HEK293 (cell line): ENCODE measurements at regions not wholly inside any gene's neighbourhood (a gene's known extent, or its start where the extent isn't known, plus 50 kb on each side); places are given as distances from the start of the nearest gene placed in this dataset.

Experiments used
- CTCF ChIA-PET: fragments of 350-600 bp; formaldehyde crosslinking; extraction: SDS; loops from one replicate; lab custom pipeline; 2021; ENCODE audit warnings: antibody characterized with exemption; lab: Yijun Ruan, JAX
- POLR2A ChIA-PET: fragments of 300-600 bp; formaldehyde crosslinking; extraction: SDS; loops from one replicate; lab custom pipeline; 2020; ENCODE audit warnings: antibody characterized with exemption, inconsistent platforms; lab: Yijun Ruan, JAX
- H3K27ac ChIP-seq: fragments of 200-500 bp; sonication (Bioruptor generic); 2 replicates; pipeline ENCODE4 v1.5.1; 2014; ENCODE audit warnings: low read depth, low read length, control low read depth, inconsistent platforms; ENCODE audit errors: extremely low read depth
- H3K36me3 ChIP-seq, 2 experiments: fragments of 200-500 bp in 1 of 2; sonication (Bioruptor generic) in 1 of 2; 1 replicate in 1 of 2; 2 replicates in 1 of 2; pipeline ENCODE4 v1.5.1; 2014 to 2017; ENCODE audit warnings: inconsistent platforms in 2 of 2, low read length in 2 of 2; ENCODE audit not compliant: control insufficient read depth in 2 of 2, insufficient read depth in 1 of 2
- H3K4me1 ChIP-seq: fragments of 200-500 bp; sonication (Bioruptor generic); 2 replicates; pipeline ENCODE4 v1.5.1; 2014; ENCODE audit warnings: mild to moderate bottlenecking, low read length, inconsistent platforms; ENCODE audit not compliant: control insufficient read depth, insufficient read depth
- H3K4me3 ChIP-seq: 2 replicates; pipeline ENCODE4 v1.5.1; 2011; ENCODE audit warnings: low read depth, mild to moderate bottlenecking, control low read depth, low read length, moderate library complexity
- H3K9me3 ChIP-seq: fragments of 200-500 bp; sonication (Bioruptor generic); 2 replicates; pipeline ENCODE4 v1.5.1; 2014; ENCODE audit warnings: low read depth, low read length, inconsistent platforms; ENCODE audit not compliant: control insufficient read depth, insufficient read depth
- AEBP2 ChIP-seq: fragments of 450-650 bp; formaldehyde crosslinking; IDR thresholded peaks from 2 replicates; pipeline ENCODE4 v1.5.1; 2016; ENCODE audit warnings: missing biosample characterization, missing genetic modification characterization, borderline replicate concordance
- ATF2 ChIP-seq: fragments of 450-650 bp; formaldehyde crosslinking; IDR thresholded peaks from 2 replicates; pipeline ENCODE4 v1.5.1; 2016; ENCODE audit warnings: missing biosample characterization, missing genetic modification characterization, low read depth
- HOXD13 ChIP-seq: sonication (generic); formaldehyde crosslinking; IDR thresholded peaks from 2 replicates; pipeline ENCODE4 v1.8.0; 2022; ENCODE audit warnings: missing genetic modification reagents, borderline replicate concordance
- KLF9 ChIP-seq: fragments of 450-650 bp; formaldehyde crosslinking; IDR thresholded peaks from 2 replicates; pipeline ENCODE4 v1.5.1; 2016; ENCODE audit warnings: missing biosample characterization, missing genetic modification characterization, low read depth
- OVOL3 ChIP-seq: fragments of 450-650 bp; formaldehyde crosslinking; IDR thresholded peaks from 2 replicates; pipeline ENCODE4 v1.5.1; 2016; ENCODE audit warnings: missing biosample characterization, missing genetic modification characterization
- PRDM1 ChIP-seq: fragments of 450-650 bp; formaldehyde crosslinking; IDR thresholded peaks from 2 replicates; pipeline ENCODE4; 2016; ENCODE audit warnings: missing biosample characterization, missing genetic modification characterization
- TCF7L2 ChIP-seq: IDR thresholded peaks from 2 replicates; pipeline ENCODE4 v1.6.1; 2011; ENCODE audit warnings: low read depth, mild to moderate bottlenecking, inconsistent platforms, low read length, moderate library complexity, borderline replicate concordance
- YY1 ChIP-seq: fragments of 450-650 bp; formaldehyde crosslinking; IDR thresholded peaks from 2 replicates; pipeline ENCODE4 v1.5.1; 2018; ENCODE audit warnings: missing biosample characterization, missing genetic modification characterization
- ZBTB48 ChIP-seq: fragments of 450-650 bp; formaldehyde crosslinking; IDR thresholded peaks from 2 replicates; pipeline ENCODE4 v1.5.1; 2016; ENCODE audit warnings: missing biosample characterization, missing genetic modification characterization
- ZNF133 ChIP-seq: fragments of 450-650 bp; formaldehyde crosslinking; IDR thresholded peaks from 2 replicates; pipeline ENCODE4 v1.5.1; 2016; ENCODE audit warnings: missing biosample characterization, missing genetic modification characterization
- ZNF138 ChIP-seq: fragments of 450-650 bp; formaldehyde crosslinking; IDR thresholded peaks from 2 replicates; pipeline ENCODE4 v1.5.1; 2016; ENCODE audit warnings: missing biosample characterization, missing genetic modification characterization, borderline replicate concordance
- ZNF169 ChIP-seq: fragments of 450-650 bp; formaldehyde crosslinking; IDR thresholded peaks from 2 replicates; pipeline ENCODE4 v1.5.1; 2016; ENCODE audit warnings: missing biosample characterization, missing genetic modification characterization
- ZNF324 ChIP-seq: fragments of 450-650 bp; formaldehyde crosslinking; IDR thresholded peaks from 2 replicates; pipeline ENCODE4 v1.5.1; 2016; ENCODE audit warnings: missing biosample characterization, missing genetic modification characterization
- ZNF561 ChIP-seq: fragments of 450-650 bp; IDR thresholded peaks from 2 replicates; pipeline ENCODE4 v1.5.1; 2018; ENCODE audit warnings: missing biosample characterization, missing genetic modification characterization, borderline replicate concordance
- ZNF629 ChIP-seq: fragments of 450-650 bp; formaldehyde crosslinking; IDR thresholded peaks from 2 replicates; pipeline ENCODE4 v1.5.1; 2017; ENCODE audit warnings: missing biosample characterization, missing genetic modification characterization
- ZNF677 ChIP-seq: fragments of 450-650 bp; IDR thresholded peaks from 2 replicates; pipeline ENCODE4 v1.5.0; 2018; ENCODE audit warnings: missing biosample characterization, mild to moderate bottlenecking, missing genetic modification characterization, moderate library complexity
- TF ChIP-seq, protein P1 (sequence below): fragments of 450-650 bp; formaldehyde crosslinking; IDR thresholded peaks from 2 replicates; pipeline ENCODE4 v1.5.1; 2017; ENCODE audit warnings: missing biosample characterization, missing genetic modification characterization
- TF ChIP-seq, protein P2 (sequence below): fragments of 450-650 bp; formaldehyde crosslinking; conservative IDR thresholded peaks from 2 replicates; pipeline ENCODE4 v1.5.1; 2016; ENCODE audit warnings: low read depth, missing biosample characterization, missing genetic modification characterization

DNA sequence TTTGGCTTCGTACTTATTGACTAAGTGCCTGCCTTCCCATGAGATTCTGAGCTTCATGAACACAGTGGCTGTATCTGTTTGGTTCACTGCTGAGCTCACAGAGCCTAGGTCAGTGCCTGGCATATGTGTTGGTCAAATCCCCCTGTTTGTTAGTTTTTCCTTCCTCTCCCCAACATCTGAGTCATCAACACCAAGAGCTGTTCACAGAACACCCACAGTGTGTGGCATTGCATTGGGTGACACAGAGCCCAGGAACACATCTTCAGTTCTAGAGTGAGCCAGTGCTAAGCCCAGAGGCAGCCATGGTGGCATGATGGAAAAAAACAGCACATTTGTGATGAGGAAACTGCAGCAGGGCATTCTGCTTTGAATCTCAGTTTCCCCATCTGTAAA lies 294.6 kb downstream of the SEC61B start:
- TF ChIP-seq, protein P1, sequence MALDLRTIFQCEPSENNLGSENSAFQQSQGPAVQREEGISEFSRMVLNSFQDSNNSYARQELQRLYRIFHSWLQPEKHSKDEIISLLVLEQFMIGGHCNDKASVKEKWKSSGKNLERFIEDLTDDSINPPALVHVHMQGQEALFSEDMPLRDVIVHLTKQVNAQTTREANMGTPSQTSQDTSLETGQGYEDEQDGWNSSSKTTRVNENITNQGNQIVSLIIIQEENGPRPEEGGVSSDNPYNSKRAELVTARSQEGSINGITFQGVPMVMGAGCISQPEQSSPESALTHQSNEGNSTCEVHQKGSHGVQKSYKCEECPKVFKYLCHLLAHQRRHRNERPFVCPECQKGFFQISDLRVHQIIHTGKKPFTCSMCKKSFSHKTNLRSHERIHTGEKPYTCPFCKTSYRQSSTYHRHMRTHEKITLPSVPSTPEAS (tag by site-specific recombination) = no peak
- TF ChIP-seq OVOL3 (tag by site-specific recombination) (no peak), KLF9 (tag by site-specific recombination) (no peak), ZNF133 (tag by site-specific recombination) (no peak), AEBP2 (tag by site-specific recombination) (no peak), ATF2 (tag by site-specific recombination) (no peak), TCF7L2 (no peak), ZBTB48 (tag by site-specific recombination) (no peak)
- H3K27ac ChIP-seq = no peak overlapping the region
- no peaks in the 10 kb centered on the region for H3K36me3 ChIP-seq
- ChIA-PET POLR2A (no interaction called here), CTCF (interaction anchor here (0.6 to 1.0 kb wide), 2 partner anchors 12 to 807 kb away, joined by 3 read pairs; no protein-coding TSS in a partner anchor)
- H3K4me1 ChIP-seq = no peaks in the 10 kb centered on the region
- no peaks in the 10 kb centered on the region for H3K9me3 ChIP-seq
- H3K4me3 ChIP-seq = no peak overlapping the region

DNA sequence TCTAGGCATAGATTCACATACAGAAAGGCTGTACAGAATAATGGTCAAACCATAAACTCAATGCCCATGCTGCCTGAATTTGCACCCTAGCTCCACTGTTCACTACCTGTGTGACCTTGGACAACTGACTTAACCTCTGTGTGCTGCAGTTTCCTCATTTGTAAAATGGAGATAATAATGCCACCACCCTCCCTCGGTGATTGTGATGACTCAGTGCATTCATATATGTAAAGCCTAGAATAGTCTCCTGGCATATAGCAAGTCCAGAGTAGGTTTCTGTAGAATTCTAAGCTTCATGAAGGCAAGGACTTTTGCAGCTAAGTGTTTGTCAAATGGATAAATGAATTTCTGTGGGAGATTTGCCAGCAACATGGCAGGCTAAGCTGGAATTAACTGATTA lies 297.8 kb upstream of the NR4A3 start:
- no peaks in the 10 kb centered on the region for H3K36me3 ChIP-seq
- CTCF ChIA-PET = no interaction called here
- no peak overlapping the region for H3K27ac ChIP-seq
- no peak overlapping the region for H3K4me3 ChIP-seq
- POLR2A ChIA-PET = interaction anchor here (0.6 kb wide), 1 partner anchor 69 kb away, joined by 3 read pairs; no protein-coding TSS in a partner anchor
- no peaks in the 10 kb centered on the region for H3K9me3 ChIP-seq
- H3K4me1 ChIP-seq = no peaks in the 10 kb centered on the region
- TF ChIP-seq ZNF324 (tag by site-specific recombination) = no peak
- TF ChIP-seq ZNF138 (tag by site-specific recombination) = no peak
- no peak for TF ChIP-seq HOXD13
- TF ChIP-seq YY1 (tag by site-specific recombination) = no peak
- no peak for TF ChIP-seq ZNF677 (tag by site-specific recombination)
- TF ChIP-seq ZNF169 = no peak
- TF ChIP-seq ZNF629 (tag by site-specific recombination) = no peak
- TF ChIP-seq PRDM1 (tag by site-specific recombination) = no peak
- TF ChIP-seq, protein P2, sequence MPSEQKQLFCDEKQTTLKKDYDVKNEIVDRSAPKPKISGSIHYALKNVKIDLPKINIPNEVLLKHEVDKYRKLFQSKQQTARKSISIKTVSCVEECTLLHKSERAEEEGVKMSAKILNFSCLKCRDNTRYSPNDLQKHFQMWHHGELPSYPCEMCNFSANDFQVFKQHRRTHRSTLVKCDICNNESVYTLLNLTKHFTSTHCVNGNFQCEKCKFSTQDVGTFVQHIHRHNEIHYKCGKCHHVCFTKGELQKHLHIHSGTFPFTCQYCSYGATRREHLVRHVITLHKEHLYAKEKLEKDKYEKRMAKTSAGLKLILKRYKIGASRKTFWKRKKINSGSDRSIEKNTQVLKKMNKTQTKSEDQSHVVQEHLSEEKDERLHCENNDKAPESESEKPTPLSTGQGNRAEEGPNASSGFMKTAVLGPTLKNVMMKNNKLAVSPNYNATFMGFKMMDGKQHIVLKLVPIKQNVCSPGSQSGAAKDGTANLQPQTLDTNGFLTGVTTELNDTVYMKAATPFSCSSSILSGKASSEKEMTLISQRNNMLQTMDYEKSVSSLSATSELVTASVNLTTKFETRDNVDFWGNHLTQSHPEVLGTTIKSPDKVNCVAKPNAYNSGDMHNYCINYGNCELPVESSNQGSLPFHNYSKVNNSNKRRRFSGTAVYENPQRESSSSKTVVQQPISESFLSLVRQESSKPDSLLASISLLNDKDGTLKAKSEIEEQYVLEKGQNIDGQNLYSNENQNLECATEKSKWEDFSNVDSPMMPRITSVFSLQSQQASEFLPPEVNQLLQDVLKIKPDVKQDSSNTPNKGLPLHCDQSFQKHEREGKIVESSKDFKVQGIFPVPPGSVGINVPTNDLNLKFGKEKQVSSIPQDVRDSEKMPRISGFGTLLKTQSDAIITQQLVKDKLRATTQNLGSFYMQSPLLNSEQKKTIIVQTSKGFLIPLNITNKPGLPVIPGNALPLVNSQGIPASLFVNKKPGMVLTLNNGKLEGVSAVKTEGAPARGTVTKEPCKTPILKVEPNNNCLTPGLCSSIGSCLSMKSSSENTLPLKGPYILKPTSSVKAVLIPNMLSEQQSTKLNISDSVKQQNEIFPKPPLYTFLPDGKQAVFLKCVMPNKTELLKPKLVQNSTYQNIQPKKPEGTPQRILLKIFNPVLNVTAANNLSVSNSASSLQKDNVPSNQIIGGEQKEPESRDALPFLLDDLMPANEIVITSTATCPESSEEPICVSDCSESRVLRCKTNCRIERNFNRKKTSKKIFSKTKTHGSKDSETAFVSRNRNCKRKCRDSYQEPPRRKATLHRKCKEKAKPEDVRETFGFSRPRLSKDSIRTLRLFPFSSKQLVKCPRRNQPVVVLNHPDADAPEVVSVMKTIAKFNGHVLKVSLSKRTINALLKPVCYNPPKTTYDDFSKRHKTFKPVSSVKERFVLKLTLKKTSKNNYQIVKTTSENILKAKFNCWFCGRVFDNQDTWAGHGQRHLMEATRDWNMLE (tag by site-specific recombination) = no peak
- no peak for TF ChIP-seq ZNF561 (tag by site-specific recombination)
- no peak for TF ChIP-seq ZBTB48 (tag by site-specific recombination)
